Tibial artery (tissue), 4 donors: ENCODE measurements at regions not wholly inside any gene's neighbourhood (a gene's known extent, or its start where the extent isn't known, plus 50 kb on each side); places are given as distances from the start of the nearest gene placed in this dataset.

Experiments
- DNase-seq, 2 donors: peaks; one replicate each; pipeline ENCODE4 v3.0.0-alpha.2; 2019
- H3K27ac ChIP-seq, 2 donors: fragments of 200-600 bp; sonication (generic) in 1 of 2; 1 replicate in 1 of 2; 2 replicates in 1 of 2; pipeline ENCODE4 v1.5.1; 2018 to 2019; ENCODE audit warnings: mild to moderate bottlenecking in 1 of 2
- H3K27me3 ChIP-seq, 2 donors: fragments of 200-600 bp; sonication (generic) in 1 of 2; one replicate each; pipeline versions ENCODE4 v1.5.1 to v1.6.0; 2016 to 2019
- H3K36me3 ChIP-seq, 3 donors: fragments of 200-600 bp; sonication (generic) in 2 of 3; one replicate each; pipeline ENCODE4 v1.5.1; 2016 to 2019; ENCODE audit warnings: mild to moderate bottlenecking in 2 of 3
- H3K4me1 ChIP-seq, 4 donors: fragments of 200-600 bp; sonication (generic) in 2 of 4; 1 replicate in 3 of 4; 2 replicates in 1 of 4; pipeline ENCODE4 v1.5.1; 2016 to 2019
- H3K4me3 ChIP-seq, 2 donors: fragments of 200-600 bp; sonication (generic) in 1 of 2; 1 replicate in 1 of 2; 2 replicates in 1 of 2; pipeline ENCODE4 v1.5.1; 2018 to 2019; ENCODE audit warnings: mild to moderate bottlenecking in 2 of 2
- H3K9me3 ChIP-seq, 3 donors: fragments of 200-600 bp; sonication (generic) in 1 of 3; one replicate each; pipeline ENCODE4 v1.5.1; 2016 to 2019
- CTCF ChIP-seq, 2 experiments: fragments of 200-600 bp in 1 of 2; fragments of 450-650 bp in 1 of 2; IDR thresholded peaks; one replicate each; pipeline ENCODE4 v1.5.1; 2017 to 2019; ENCODE audit warnings: antibody characterized with exemption in 2 of 2, mild to moderate bottlenecking in 1 of 2, moderate library complexity in 1 of 2
- intact Hi-C: fragments of 100-400 bp; cut with DNase I; formaldehyde crosslinking; loops from one replicate; pipeline ENCODE4 v1.15.0; 2023; ENCODE audit warnings: low total_unique reads

- intact Hi-C loops, result loop anchor here (5.0 kb wide), 2 partner anchors 1099 to 1284 kb away; no protein-coding TSS in a partner anchor
Observed at GRCh38 chr3:135891121-135891520, 74.4 kb upstream of the PPP2R3A start.

GRCh38 chr3:135895106-135895733 lies 70.3 kb upstream of the PPP2R3A start:
- Histone ChIP-seq H3K36me3 (no peaks in the 10 kb centered on the region), H3K4me1 (no peaks in the 10 kb centered on the region), H3K9me3 (no peaks in the 10 kb centered on the region), H3K27ac (no peak overlapping the region), H3K4me3 (no peak overlapping the region), H3K27me3 (no peaks in the 10 kb centered on the region)
- intact Hi-C loops, result no loop called here
- TF ChIP-seq CTCF (IDR thresholded peaks at IDR 0.05), result peak; percentile 46 to 63
- peak; percentile 49 to 71 for DNase-seq

More at GRCh38 chr3:135891121-135891520, 74.4 kb upstream of the PPP2R3A start:
- no peak for TF ChIP-seq CTCF (IDR thresholded peaks at IDR 0.05)
- no peaks in the 10 kb centered on the region for H3K27me3 ChIP-seq
- no peaks in the 10 kb centered on the region for H3K4me1 ChIP-seq
- H3K36me3 ChIP-seq, result no peaks in the 10 kb centered on the region
- no peaks in the 10 kb centered on the region for H3K9me3 ChIP-seq
- no peak for DNase-seq
- no peak overlapping the region for H3K27ac ChIP-seq
- no peak overlapping the region for H3K4me3 ChIP-seq

GRCh38 chr3:135895734-135896121 lies 69.8 kb upstream of the PPP2R3A start:
- no peaks in the 10 kb centered on the region for H3K27me3 ChIP-seq
- H3K36me3 ChIP-seq, result no peaks in the 10 kb centered on the region
- H3K4me1 ChIP-seq, result no peaks in the 10 kb centered on the region
- intact Hi-C loops, result no loop called here
- DNase-seq, result no peak
- no peak overlapping the region for H3K27ac ChIP-seq
- H3K9me3 ChIP-seq, result no peaks in the 10 kb centered on the region
- no peak overlapping the region for H3K4me3 ChIP-seq
- no peak for TF ChIP-seq CTCF (IDR thresholded peaks at IDR 0.05)

GRCh38 chr3:135896613-135897012 lies 68.9 kb upstream of the PPP2R3A start:
- H3K4me3 ChIP-seq, result no peak overlapping the region

GRCh38 chr3:135897715-135898114 lies 67.8 kb upstream of the PPP2R3A start:
- Histone ChIP-seq H3K27ac (no peak overlapping the region), H3K4me3 (no peak overlapping the region), H3K4me1 (no peaks in the 10 kb centered on the region), H3K27me3 (no peaks in the 10 kb centered on the region), H3K9me3 (no peaks in the 10 kb centered on the region), H3K36me3 (no peaks in the 10 kb centered on the region)
- no peak for TF ChIP-seq CTCF (IDR thresholded peaks at IDR 0.05)
- intact Hi-C loops, result no loop called here
- no peak for DNase-seq

More at GRCh38 chr3:135896613-135897012, 68.9 kb upstream of the PPP2R3A start:
- TF ChIP-seq CTCF (IDR thresholded peaks at IDR 0.05), result no peak
- Histone ChIP-seq H3K27ac (no peak overlapping the region), H3K9me3 (no peaks in the 10 kb centered on the region), H3K27me3 (no peaks in the 10 kb centered on the region), H3K36me3 (no peaks in the 10 kb centered on the region), H3K4me1 (no peaks in the 10 kb centered on the region)
- intact Hi-C loops, result no loop called here
- no peak for DNase-seq

- no peaks in the 10 kb centered on the region for H3K9me3 ChIP-seq
- no peak overlapping the region for H3K27ac ChIP-seq
- DNase-seq, result no peak
- no peaks in the 10 kb centered on the region for H3K4me1 ChIP-seq
- intact Hi-C loops, result no loop called here
- TF ChIP-seq CTCF (IDR thresholded peaks at IDR 0.05), result no peak
- H3K36me3 ChIP-seq, result no peaks in the 10 kb centered on the region
- H3K27me3 ChIP-seq, result no peaks in the 10 kb centered on the region
- H3K4me3 ChIP-seq, result no peak overlapping the region
Observed at GRCh38 chr3:135898774-135899173, 66.8 kb upstream of the PPP2R3A start.
